CD4-positive, alpha-beta T cell (primary cell): ENCODE measurements at regions not wholly inside any gene's neighbourhood (a gene's known extent, or its start where the extent isn't known, plus 50 kb on each side); places are given as distances from the start of the nearest gene placed in this dataset.

Experiments
- ATAC-seq: fragments of 200-7000 bp; cut with Tn5 transposase; one replicate; pipeline ENCODE4 v1.10.0; 2022; ENCODE audit warnings: mild to moderate bottlenecking; ENCODE audit not compliant: poor library complexity
- CTCF ChIA-PET: fragments of 350-600 bp; sonication (Branson Sonifier 250); formaldehyde crosslinking; loops from one replicate; lab custom pipeline; 2021; ENCODE audit warnings: antibody characterized with exemption, inconsistent platforms; lab: Charles Lee
- POLR2A ChIA-PET: fragments of 350-600 bp; sonication (Branson Sonifier 250); formaldehyde crosslinking; loops from one replicate; lab custom pipeline; 2021; ENCODE audit warnings: antibody characterized with exemption, inconsistent platforms; lab: Charles Lee
- DNase-seq, 14 experiments: peaks; one replicate each; pipeline ENCODE4 v3.0.0-alpha.2; 2013 to 2020; ENCODE audit warnings: mixed read lengths in 2 of 14
- H3K27ac ChIP-seq, 2 donors: one replicate each; pipeline versions ENCODE4 v1.5.1 to v1.7.0; 2013; ENCODE audit warnings: low read length in 2 of 2, low read depth in 1 of 2, mild to moderate bottlenecking in 1 of 2
- H3K27me3 ChIP-seq, 2 experiments: 1 replicate in 1 of 2; 2 replicates in 1 of 2; pipeline versions ENCODE4 v1.6.1 to v1.7.0; 2013; ENCODE audit warnings: low read length in 2 of 2, control low read depth in 1 of 2, mild to moderate bottlenecking in 1 of 2, moderate library complexity in 1 of 2; ENCODE audit not compliant: insufficient read depth in 2 of 2, control insufficient read depth in 1 of 2
- H3K36me3 ChIP-seq: one replicate; pipeline ENCODE4 v1.6.1; 2013; ENCODE audit warnings: low read length, control low read depth; ENCODE audit not compliant: insufficient read depth
- H3K4me1 ChIP-seq: one replicate; pipeline ENCODE4 v1.6.1; 2013; ENCODE audit warnings: low read length, control low read depth; ENCODE audit not compliant: insufficient read depth
- H3K4me3 ChIP-seq: one replicate; pipeline ENCODE4 v1.5.1; 2013; ENCODE audit warnings: mild to moderate bottlenecking, low read length, moderate library complexity
- H3K9me3 ChIP-seq, 2 experiments: 1 replicate in 1 of 2; 2 replicates in 1 of 2; pipeline versions ENCODE4 v1.6.1 to v1.7.0; 2013; ENCODE audit warnings: low read length in 2 of 2, mild to moderate bottlenecking in 2 of 2, control low read depth in 1 of 2, moderate library complexity in 1 of 2; ENCODE audit not compliant: control insufficient read depth in 1 of 2, insufficient read depth in 1 of 2
- H3K27ac Mint-ChIP-seq: one replicate; pipeline ENCODE4 v1.8.0; 2020; ENCODE audit warnings: mixed read lengths
- H3K27me3 Mint-ChIP-seq: one replicate; pipeline ENCODE4 v1.8.0; 2021; ENCODE audit warnings: mixed read lengths
- H3K36me3 Mint-ChIP-seq: one replicate; pipeline ENCODE4 v1.8.0; 2021; ENCODE audit warnings: low read depth, mixed read lengths
- H3K4me1 Mint-ChIP-seq: one replicate; pipeline ENCODE4 v1.8.0; 2021; ENCODE audit warnings: low read depth, mixed read lengths
- H3K4me3 Mint-ChIP-seq: one replicate; pipeline ENCODE4 v1.8.0; 2020; ENCODE audit warnings: mild to moderate bottlenecking, mixed read lengths
- H3K9me3 Mint-ChIP-seq: one replicate; pipeline ENCODE4 v1.8.0; 2020; ENCODE audit warnings: mixed read lengths
- intact Hi-C, 2 experiments: fragments of 100-400 bp; cut with DNase I in 1 of 2; cut with micrococcal nuclease in 1 of 2; formaldehyde crosslinking; loops; one replicate each; pipeline versions ENCODE4 v1.15.1 to v1.9.0; 2023 to 2025; cut with DNase I, micrococcal nuclease
- TF ChIP-seq, protein P1 (sequence below): fragments of 200-600 bp; IDR thresholded peaks from one replicate; pipeline ENCODE4 v1.8.0; 2022; ENCODE audit warnings: antibody characterized with exemption, mild to moderate bottlenecking

GRCh38 chr20:21609221-21609620 is 95.4 kb upstream of the NKX2-2 start:
- POLR2A ChIA-PET: no interaction called here

DNA sequence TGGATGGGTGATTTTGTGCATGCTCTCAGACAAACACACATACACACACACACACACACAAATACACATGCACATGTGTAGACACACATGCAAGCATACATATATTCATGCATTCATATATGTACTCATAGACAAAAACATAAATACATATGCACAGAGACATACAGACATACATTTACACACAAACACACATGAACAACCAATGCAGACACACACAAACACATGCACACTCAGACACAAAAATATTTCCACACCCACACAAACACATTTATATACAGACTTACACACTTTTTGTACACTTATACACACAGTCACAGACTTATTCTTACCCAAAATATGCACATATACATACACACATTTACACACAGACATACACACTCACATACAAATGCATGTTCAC is 94.9 kb upstream of the NKX2-2 start:
- CTCF ChIA-PET: no interaction called here

More at GRCh38 chr20:21609221-21609620, 95.4 kb upstream of the NKX2-2 start:
- Mint-ChIP-seq H3K27me3 (peaks cover 69% of the 10 kb centered on the region), H3K4me1 (no peaks in the 10 kb centered on the region), H3K27ac (no peak overlapping the region), H3K36me3 (no peaks in the 10 kb centered on the region), H3K4me3 (no peak overlapping the region), H3K9me3 (peaks cover 3% of the 10 kb centered on the region)
- ATAC-seq (no peak), DNase-seq (no peak)
- Histone ChIP-seq H3K36me3 (no peaks in the 10 kb centered on the region), H3K4me3 (no peak overlapping the region), H3K27ac (no peak overlapping the region), H3K9me3 (peaks cover 7 to 27% of the 10 kb centered on the region in 2 experiments), H3K4me1 (no peaks in the 10 kb centered on the region), H3K27me3 (peaks cover 5 to 6% of the 10 kb centered on the region in 2 experiments)
- CTCF ChIA-PET: no interaction called here
- TF ChIP-seq, protein P1, sequence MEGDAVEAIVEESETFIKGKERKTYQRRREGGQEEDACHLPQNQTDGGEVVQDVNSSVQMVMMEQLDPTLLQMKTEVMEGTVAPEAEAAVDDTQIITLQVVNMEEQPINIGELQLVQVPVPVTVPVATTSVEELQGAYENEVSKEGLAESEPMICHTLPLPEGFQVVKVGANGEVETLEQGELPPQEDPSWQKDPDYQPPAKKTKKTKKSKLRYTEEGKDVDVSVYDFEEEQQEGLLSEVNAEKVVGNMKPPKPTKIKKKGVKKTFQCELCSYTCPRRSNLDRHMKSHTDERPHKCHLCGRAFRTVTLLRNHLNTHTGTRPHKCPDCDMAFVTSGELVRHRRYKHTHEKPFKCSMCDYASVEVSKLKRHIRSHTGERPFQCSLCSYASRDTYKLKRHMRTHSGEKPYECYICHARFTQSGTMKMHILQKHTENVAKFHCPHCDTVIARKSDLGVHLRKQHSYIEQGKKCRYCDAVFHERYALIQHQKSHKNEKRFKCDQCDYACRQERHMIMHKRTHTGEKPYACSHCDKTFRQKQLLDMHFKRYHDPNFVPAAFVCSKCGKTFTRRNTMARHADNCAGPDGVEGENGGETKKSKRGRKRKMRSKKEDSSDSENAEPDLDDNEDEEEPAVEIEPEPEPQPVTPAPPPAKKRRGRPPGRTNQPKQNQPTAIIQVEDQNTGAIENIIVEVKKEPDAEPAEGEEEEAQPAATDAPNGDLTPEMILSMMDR: no peak
- intact Hi-C loops: no loop called here

DNA sequence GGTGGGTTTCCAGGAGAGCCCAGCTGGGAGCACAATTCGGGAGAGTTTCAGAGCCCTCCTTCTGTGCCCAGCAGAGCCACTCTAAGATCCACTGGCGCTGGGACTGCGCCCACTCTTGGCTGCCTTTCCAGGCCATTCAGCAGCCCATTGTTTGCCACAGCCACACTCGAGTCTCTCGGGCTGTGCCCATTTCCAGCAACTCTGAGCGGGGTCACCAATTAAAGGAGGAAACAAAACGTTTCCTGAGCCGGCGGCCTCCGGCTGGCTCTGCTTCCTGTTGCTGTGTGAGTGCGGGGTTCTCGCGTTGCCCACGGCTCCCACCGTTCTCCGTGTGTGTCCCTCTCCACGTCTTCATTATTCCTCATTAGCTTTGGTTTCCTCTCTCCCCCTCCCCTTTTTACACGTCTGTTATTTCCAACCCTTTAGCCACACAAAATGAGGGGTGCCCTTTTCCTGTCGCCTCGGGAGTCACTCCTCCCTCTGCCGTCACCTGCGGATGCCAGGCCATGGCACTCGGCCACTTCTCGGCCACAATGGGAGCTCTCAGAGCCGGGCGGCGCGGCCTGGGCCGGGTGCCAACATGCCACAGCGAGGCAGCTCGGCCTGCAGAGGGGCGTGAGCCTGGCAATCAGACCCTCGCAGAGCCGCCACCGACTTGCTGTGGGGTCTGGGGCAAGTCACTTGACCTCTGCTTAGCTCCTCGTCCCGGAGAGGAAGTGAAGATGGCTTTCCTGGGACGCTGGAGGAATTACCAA is 94.3 kb upstream of the NKX2-2 start:
- Mint-ChIP-seq H3K4me1 (no peaks in the 10 kb centered on the region), H3K27me3 (peaks cover 65% of the 10 kb centered on the region), H3K4me3 (no peak overlapping the region), H3K27ac (no peak overlapping the region), H3K36me3 (no peaks in the 10 kb centered on the region), H3K9me3 (peaks cover 3% of the 10 kb centered on the region)
- peaks cover 5% of the 10 kb centered on the region in 2 experiments for H3K27me3 ChIP-seq
- no peaks in the 10 kb centered on the region for H3K36me3 ChIP-seq
- no peak overlapping the region for H3K4me3 ChIP-seq
- no peak for ATAC-seq
- no peak overlapping the region for H3K27ac ChIP-seq
- no peaks in the 10 kb centered on the region for H3K4me1 ChIP-seq
- TF ChIP-seq, protein P1: no peak
- POLR2A ChIA-PET: no interaction called here
- intact Hi-C loops: no loop called here
- H3K9me3 ChIP-seq: peaks cover 7 to 27% of the 10 kb centered on the region in 2 experiments
- DNase-seq: no peak
- CTCF ChIA-PET: no interaction called here

More for the DNA sequence above, 94.9 kb upstream of the NKX2-2 start:
- no peaks in the 10 kb centered on the region for H3K4me1 Mint-ChIP-seq
- H3K36me3 ChIP-seq: no peaks in the 10 kb centered on the region
- H3K4me1 ChIP-seq: no peaks in the 10 kb centered on the region
- H3K27me3 ChIP-seq: peaks cover 5% of the 10 kb centered on the region in 2 experiments
- H3K9me3 ChIP-seq: peaks cover 7 to 27% of the 10 kb centered on the region in 2 experiments
- POLR2A ChIA-PET: no interaction called here
- intact Hi-C loops: no loop called here
- H3K4me3 ChIP-seq: no peak overlapping the region
- DNase-seq: no peak
- TF ChIP-seq, protein P1: no peak
- H3K36me3 Mint-ChIP-seq: no peaks in the 10 kb centered on the region
- no peak overlapping the region for H3K27ac Mint-ChIP-seq
- ATAC-seq: no peak
- H3K9me3 Mint-ChIP-seq: peaks cover 3% of the 10 kb centered on the region
- H3K27ac ChIP-seq: no peak overlapping the region
- no peak overlapping the region for H3K4me3 Mint-ChIP-seq
- peaks cover 68% of the 10 kb centered on the region for H3K27me3 Mint-ChIP-seq
